NCI-H2196 (cell line): ENCODE measurements at regions not wholly inside any gene's neighbourhood (a gene's known extent, or its start where the extent isn't known, plus 50 kb on each side); places are given as distances from the start of the nearest gene placed in this dataset.
"Not testable (repeated sequence)": the region's sequence is repeated elsewhere in the genome, so short reads cannot be mapped to it uniquely, and the experiment has no call there.

Experiments
- DNase-seq: peaks from one replicate; lab custom pipeline; 2025; ENCODE audit not compliant: unreplicated experiment; lab: John Stamatoyannopoulos, UW

GRCh38 chr2:193469251-193469650 lies 1274.5 kb upstream of the TMEFF2 start:
- no peak for DNase-seq

GRCh38 chr2:193467276-193467987 lies 1272.7 kb upstream of the TMEFF2 start:
- no peak for DNase-seq

GRCh38 chr2:193463011-193463410 lies 1268.3 kb upstream of the TMEFF2 start:
- DNase-seq: no peak

GRCh38 chr2:193462411-193462810 lies 1267.7 kb upstream of the TMEFF2 start:
- no peak for DNase-seq

GRCh38 chr2:193461431-193461934 lies 1266.8 kb upstream of the TMEFF2 start:
- DNase-seq: no peak

GRCh38 chr2:193446967-193447366 lies 1252.2 kb upstream of the TMEFF2 start:
- no peak for DNase-seq

- DNase-seq: no peak
Observed at GRCh38 chr2:193442293-193442692, 1247.6 kb upstream of the TMEFF2 start.

- DNase-seq: no peak
Observed at GRCh38 chr2:193428336-193428818, 1233.6 kb upstream of the TMEFF2 start.

- not testable (repeated sequence) for DNase-seq
Observed at GRCh38 chr2:193412368-193412767, 1217.6 kb upstream of the TMEFF2 start.

- DNase-seq: no peak
Observed at GRCh38 chr2:193409951-193410350, 1215.2 kb upstream of the TMEFF2 start.

GRCh38 chr2:193382583-193382982 lies 1187.8 kb upstream of the TMEFF2 start:
- no peak for DNase-seq

- DNase-seq: no peak
Observed at GRCh38 chr2:193377789-193378188, 1183.1 kb upstream of the TMEFF2 start.

GRCh38 chr2:193373120-193373519 lies 1178.4 kb upstream of the TMEFF2 start:
- no peak for DNase-seq

- no peak for DNase-seq
Observed at GRCh38 chr2:193371200-193371599, 1176.5 kb upstream of the TMEFF2 start.

GRCh38 chr2:193368615-193369014 lies 1173.9 kb upstream of the TMEFF2 start:
- no peak for DNase-seq

- no peak for DNase-seq
Observed at GRCh38 chr2:193357508-193357907, 1162.8 kb upstream of the TMEFF2 start.

- DNase-seq: not testable (repeated sequence)
Observed at GRCh38 chr2:193352665-193353242, 1158.0 kb upstream of the TMEFF2 start.

- no peak for DNase-seq
Observed at GRCh38 chr2:193350509-193350908, 1155.8 kb upstream of the TMEFF2 start.

GRCh38 chr2:193349642-193350041 lies 1154.9 kb upstream of the TMEFF2 start:
- no peak for DNase-seq

GRCh38 chr2:193348055-193348454 lies 1153.3 kb upstream of the TMEFF2 start:
- no peak for DNase-seq

GRCh38 chr2:193336781-193337180 lies 1142.0 kb upstream of the TMEFF2 start:
- DNase-seq: no peak

- no peak for DNase-seq
Observed at GRCh38 chr2:193334401-193334800, 1139.7 kb upstream of the TMEFF2 start.
